ENCODE measurements at regions not wholly inside any gene's neighbourhood (a gene's known extent, or its start where the extent isn't known, plus 50 kb on each side); places are given as distances from the start of the nearest gene placed in this dataset.
A peak's percentile ranks its signal among the peaks of the same experiment; 100 is the strongest.

DNA sequence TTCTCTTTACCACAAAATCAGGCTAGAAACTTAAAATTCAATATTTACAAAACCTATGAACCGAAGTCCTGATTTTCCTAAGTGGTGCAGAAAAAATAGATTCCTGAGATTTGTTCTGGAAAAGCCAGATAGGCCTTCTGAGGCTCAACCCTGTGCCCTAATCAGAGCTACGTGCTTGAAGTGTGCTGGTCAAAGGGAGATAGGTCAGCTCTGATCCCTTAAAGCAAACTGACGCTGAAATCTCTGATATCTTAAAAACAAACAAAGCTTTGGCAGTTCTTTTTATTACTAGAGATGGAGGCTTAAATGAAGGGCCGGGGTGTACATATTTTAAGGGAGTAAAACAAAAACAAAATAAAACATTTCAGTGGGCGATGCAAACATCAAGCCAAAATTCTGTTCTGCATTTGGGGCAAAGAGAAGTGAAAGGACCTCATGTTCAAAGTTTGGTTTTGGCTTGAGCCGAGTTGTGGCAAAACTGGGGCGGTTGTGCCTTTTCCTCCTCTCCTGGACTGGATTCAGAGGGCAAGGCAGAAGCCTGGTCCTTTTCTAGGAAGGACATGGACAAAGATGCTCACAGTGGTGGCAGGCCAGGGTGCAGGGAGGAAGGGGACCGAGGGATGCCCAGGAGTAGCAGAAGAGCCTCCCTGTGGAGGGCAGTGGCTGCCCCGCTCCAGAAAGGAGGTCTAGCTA is 295.0 kb downstream of the CDCA7 start:
- H3K4me3 ChIP-seq (ENCODE audit: low read length): no peak overlapping the region
- TF ChIP-seq CTCF (conservative IDR thresholded peaks at IDR 0.05; ENCODE audit: low read depth, low read length): no peak

GRCh38 chr2:173651891-173652290 is 297.2 kb downstream of the CDCA7 start:
- TF ChIP-seq CTCF (conservative IDR thresholded peaks at IDR 0.05; ENCODE audit: low read depth, low read length): no peak
- no peak overlapping the region for H3K4me3 ChIP-seq (ENCODE audit: low read length)
- DNase-seq (ENCODE audit: low read depth): no peak

More for the DNA sequence above, 295.0 kb downstream of the CDCA7 start:
- no peak for DNase-seq (ENCODE audit: low read depth)

GRCh38 chr2:173652311-173652710 is 297.6 kb downstream of the CDCA7 start:
- TF ChIP-seq CTCF (conservative IDR thresholded peaks at IDR 0.05; ENCODE audit: low read depth, low read length): no peak
- no peak overlapping the region for H3K4me3 ChIP-seq (ENCODE audit: low read length)
- DNase-seq (ENCODE audit: low read depth): no peak

DNA sequence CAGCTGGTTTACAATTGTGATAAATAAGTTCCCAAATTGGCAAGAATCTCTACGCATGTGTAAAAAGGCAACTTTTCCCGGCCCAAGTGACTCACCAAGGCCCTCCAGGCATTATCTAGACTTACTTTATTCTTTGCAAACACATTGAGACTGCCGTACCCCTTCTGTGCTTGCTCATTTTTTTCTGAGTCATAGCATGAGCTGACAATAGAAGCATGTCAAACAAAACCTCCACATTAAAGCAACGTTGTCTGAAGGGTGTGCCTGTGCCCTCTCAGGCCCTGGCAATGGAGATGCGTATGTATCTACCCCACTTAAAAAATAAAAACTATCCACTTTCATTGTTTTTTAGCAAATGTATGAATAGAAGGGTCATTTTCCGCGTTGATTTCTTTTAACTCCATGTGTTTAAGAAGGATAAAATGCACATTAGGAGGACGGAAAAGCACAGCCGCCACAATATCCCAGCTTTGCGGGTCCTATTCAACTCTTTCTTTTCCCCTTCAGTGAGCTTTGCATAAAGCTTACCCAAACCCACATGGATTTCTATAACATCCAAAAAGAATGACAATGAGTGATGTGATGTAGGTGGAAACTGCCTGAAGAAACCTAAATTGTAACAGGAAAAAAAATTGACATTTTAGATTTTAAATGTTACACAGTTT is 298.2 kb downstream of the CDCA7 start:
- DNase-seq (ENCODE audit: low read depth): peak; percentile 67
- no peak overlapping the region for H3K4me3 ChIP-seq (ENCODE audit: low read length)
- no peak for TF ChIP-seq CTCF (conservative IDR thresholded peaks at IDR 0.05; ENCODE audit: low read depth, low read length)

GRCh38 chr2:173653432-173653805 is 298.7 kb downstream of the CDCA7 start:
- no peak overlapping the region for H3K4me3 ChIP-seq (ENCODE audit: low read length)
- no peak for TF ChIP-seq CTCF (conservative IDR thresholded peaks at IDR 0.05; ENCODE audit: low read depth, low read length)
- DNase-seq (ENCODE audit: low read depth): no peak

DNA sequence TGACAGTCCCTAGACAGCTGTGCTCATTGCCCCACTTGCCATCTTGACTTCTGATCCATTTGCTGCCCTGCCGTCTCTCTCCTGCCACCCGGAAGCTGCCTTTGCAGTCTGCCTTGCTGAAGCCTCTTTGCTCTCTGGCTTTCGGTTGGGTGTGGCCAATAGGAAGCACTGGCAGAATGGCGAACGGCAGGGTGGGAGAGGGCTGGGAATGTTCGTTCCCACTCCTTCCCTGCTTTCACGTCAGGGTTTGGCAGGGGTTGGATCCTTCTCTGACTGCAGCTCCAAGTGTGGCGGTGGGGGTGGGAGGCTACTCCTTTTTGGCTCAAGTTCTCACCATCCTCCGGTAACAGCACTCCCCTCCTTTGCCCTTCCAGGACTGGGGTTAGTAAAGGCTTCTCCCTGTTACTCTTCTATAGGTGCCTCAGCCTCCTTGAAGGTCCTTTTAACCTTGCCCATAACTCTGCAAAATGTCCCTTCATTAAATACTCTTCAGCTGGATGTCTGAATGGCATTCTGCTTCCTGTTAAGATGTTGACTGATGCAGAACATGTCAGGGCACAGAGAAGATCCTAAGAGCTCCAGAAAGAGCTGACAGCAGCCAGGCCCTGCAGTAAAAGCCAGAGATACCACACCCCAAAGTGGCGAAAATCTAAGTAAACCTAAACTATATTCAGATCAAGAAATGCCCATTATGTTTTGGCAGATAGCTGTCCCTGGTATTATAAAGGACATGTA is 299.7 kb downstream of the CDCA7 start:
- H3K4me3 ChIP-seq (ENCODE audit: low read length): no peak overlapping the region
- no peak for TF ChIP-seq CTCF (conservative IDR thresholded peaks at IDR 0.05; ENCODE audit: low read depth, low read length)
- DNase-seq (ENCODE audit: low read depth): no peak
